ENCODE measurements at regions not wholly inside any gene's neighbourhood (a gene's known extent, or its start where the extent isn't known, plus 50 kb on each side); places are given as distances from the start of the nearest gene placed in this dataset.

DNA sequence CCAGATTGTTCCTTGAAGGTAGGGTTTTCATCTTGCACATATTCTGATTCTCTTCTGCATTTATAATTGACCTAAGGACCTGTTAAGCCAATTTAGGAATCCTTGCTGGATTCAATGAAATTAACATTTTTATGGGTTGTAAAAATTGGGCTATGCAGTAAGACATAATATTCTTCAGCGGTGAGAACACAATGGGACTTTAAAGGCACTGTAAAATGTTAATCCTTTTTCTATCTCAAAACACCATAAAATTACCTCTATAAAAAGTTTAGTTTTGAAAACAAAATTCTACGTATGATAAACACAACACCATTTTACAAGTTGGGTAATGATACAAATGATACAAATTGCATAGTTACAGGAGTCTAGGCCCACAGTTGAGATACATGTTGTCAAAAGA lies 169.2 kb upstream of the DTNA start:
- TF ChIP-seq, protein P1, sequence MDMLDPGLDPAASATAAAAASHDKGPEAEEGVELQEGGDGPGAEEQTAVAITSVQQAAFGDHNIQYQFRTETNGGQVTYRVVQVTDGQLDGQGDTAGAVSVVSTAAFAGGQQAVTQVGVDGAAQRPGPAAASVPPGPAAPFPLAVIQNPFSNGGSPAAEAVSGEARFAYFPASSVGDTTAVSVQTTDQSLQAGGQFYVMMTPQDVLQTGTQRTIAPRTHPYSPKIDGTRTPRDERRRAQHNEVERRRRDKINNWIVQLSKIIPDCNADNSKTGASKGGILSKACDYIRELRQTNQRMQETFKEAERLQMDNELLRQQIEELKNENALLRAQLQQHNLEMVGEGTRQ (IDR thresholded peaks at IDR 0.05; ENCODE audit: low read depth, low read length), result no peak
- TF ChIP-seq, protein P2, sequence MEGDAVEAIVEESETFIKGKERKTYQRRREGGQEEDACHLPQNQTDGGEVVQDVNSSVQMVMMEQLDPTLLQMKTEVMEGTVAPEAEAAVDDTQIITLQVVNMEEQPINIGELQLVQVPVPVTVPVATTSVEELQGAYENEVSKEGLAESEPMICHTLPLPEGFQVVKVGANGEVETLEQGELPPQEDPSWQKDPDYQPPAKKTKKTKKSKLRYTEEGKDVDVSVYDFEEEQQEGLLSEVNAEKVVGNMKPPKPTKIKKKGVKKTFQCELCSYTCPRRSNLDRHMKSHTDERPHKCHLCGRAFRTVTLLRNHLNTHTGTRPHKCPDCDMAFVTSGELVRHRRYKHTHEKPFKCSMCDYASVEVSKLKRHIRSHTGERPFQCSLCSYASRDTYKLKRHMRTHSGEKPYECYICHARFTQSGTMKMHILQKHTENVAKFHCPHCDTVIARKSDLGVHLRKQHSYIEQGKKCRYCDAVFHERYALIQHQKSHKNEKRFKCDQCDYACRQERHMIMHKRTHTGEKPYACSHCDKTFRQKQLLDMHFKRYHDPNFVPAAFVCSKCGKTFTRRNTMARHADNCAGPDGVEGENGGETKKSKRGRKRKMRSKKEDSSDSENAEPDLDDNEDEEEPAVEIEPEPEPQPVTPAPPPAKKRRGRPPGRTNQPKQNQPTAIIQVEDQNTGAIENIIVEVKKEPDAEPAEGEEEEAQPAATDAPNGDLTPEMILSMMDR (conservative IDR thresholded peaks at IDR 0.05; ENCODE audit: low read depth, low read length), result no peak
- TF ChIP-seq RCOR1 (IDR thresholded peaks at IDR 0.05; ENCODE audit: insufficient replicate concordance, low read length) (no peak), POLR2A (IDR thresholded peaks at IDR 0.05; ENCODE audit: low read depth, low read length) (no peak), NFE2L2 (IDR thresholded peaks at IDR 0.05; ENCODE audit: low read depth, low read length) (no peak), CEBPB (IDR thresholded peaks at IDR 0.05; ENCODE audit: low read depth, low read length) (no peak), SMC3 (IDR thresholded peaks at IDR 0.05; ENCODE audit: low read depth, low read length) (no peak), MXI1 (IDR thresholded peaks at IDR 0.05; ENCODE audit: borderline replicate concordance, low read depth, low read length) (no peak)
